Fibroblast of gingiva (primary cell): ENCODE measurements at regions not wholly inside any gene's neighbourhood (a gene's known extent, or its start where the extent isn't known, plus 50 kb on each side); places are given as distances from the start of the nearest gene placed in this dataset.

Experiments used
- DNase-seq: peaks from one replicate; pipeline ENCODE4 v3.0.0-alpha.2; 2011; ENCODE audit warnings: low read depth

DNA sequence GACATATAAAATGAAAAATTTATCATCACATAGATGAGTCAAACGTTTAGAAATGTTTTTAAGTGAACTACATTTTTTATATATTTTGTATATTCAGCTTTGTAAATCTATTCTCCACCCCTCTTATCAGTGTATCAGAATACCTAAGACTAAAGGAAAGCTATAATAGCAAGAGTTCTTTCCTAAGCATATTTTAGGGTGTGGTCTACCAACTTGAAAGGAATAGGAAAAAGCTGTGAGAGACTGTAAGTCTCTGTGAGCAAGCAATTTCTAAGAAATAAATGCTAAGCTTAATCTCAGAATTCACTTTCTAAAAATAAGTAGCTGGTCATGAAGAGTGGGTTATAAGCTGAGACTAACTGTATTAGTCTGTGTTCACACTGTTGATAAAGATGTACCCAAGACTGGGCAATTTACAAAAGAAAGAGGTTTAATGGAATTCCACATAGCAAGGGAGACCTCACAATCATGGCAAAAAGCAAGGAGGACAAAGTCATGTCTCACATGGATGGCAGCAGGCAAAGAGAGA is 175.4 kb upstream of the PREP start:
- DNase-seq, result no peak

DNA sequence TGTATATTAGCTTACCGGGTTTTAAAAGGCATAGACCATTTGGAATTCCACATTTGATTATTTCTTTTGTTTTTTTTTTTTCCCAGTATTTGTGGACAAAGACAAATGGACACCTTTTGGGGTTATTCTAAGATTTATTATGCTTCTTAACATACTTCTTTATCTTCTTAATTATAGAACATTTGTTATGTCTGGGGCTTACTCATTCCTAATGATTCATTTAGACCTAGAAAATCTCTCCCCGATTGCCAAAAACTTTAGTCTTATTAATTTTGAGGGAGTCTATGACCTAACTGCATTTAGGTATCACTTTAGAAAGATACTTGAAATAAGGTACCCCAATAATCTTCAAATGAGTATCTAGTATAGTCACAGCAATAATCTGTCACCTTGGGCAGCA is 170.7 kb upstream of the PREP start:
- DNase-seq, result no peak

DNA sequence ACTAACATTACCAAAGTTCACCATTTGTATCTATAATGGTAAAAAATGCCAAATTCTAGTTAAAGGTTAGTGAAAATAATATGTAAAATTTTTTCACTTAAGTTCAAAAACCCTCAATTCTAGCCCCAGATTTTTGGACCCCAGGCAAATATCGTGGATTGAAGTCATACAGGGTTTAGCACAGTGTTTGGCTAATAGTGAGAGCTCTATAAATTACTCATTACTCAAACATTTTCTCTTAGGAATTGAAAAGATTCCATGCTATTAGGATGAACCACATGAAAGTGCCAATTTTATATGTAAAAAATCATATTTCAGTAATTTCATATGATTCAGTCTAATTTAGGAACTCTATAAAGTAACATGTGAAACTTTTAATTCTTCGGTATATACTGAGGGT is 170.3 kb upstream of the PREP start:
- no peak for DNase-seq

DNA sequence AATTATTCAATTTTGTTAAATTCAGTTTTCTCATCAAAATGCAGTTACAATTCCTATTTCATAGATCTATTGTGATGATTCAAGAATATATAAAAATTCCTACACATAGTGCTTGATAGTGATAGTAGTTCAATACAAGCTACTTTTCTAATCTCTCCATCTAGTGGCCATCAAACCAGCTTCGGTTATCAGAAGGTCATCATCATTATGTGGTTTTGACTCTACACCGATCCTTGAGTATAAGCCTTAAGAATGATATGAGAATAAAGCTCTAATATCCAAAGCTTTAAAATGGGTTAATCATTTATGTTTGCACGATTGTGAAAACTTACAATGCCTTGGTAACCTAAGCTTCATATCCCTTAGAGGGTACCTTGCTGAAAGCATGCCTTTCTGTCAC is 167.5 kb upstream of the PREP start:
- DNase-seq, result no peak

DNA sequence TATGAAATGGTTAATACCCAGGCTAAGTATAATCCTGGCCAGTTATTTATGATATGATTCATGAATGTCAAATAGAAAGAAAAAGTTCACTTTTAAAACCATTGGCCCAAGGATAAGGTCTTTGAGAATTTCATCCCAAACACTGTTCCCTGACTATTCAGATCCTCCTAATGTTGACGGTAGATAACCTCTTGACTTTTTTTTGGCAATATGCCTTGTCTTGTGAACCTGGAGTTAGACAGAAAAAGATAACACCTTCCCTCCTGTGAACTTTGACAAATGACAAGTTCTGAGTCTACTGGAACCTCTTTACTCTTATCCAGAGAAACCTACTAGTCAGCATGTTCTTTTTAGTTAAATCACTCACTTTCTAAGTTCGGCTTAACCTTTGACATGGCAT is 166.8 kb upstream of the PREP start:
- DNase-seq, result no peak

DNA sequence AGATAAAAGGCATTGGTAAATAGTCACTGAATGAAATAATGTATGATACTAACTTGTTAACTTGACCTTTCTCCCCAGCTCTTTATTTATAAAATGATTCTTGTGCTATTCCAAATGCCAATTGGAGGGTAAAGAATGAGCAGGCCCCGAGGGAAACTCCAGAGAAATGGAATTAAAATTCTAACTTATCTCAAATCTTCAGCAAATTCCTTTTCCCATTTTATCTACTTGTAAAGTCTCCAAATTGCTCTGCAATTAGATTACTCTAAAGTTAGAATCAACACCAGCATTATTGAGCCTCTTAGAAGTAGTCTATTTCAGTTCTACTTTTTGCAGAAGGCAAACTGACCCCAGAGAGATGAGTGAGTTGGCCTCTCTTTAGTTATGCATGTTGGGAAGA is 165.9 kb upstream of the PREP start:
- no peak for DNase-seq

DNA sequence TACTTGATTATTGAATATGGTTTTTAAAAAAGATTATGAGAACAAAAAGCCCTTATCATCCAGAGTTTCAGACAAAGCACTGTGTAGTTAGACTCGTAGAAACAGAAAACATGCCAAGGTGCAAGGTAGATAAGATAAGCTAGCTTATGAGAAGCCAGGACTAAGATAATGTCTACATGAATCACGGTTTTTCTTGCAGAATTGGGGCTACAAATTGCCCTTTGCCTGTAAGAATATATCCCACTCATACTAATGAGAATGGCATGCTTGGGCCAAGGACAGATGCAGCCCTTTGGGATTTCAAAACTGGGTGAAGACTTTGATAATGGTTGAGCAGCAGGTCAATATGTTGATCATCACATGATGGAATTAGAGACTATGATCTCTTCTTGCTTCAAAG is 165.3 kb upstream of the PREP start:
- DNase-seq, result no peak

DNA sequence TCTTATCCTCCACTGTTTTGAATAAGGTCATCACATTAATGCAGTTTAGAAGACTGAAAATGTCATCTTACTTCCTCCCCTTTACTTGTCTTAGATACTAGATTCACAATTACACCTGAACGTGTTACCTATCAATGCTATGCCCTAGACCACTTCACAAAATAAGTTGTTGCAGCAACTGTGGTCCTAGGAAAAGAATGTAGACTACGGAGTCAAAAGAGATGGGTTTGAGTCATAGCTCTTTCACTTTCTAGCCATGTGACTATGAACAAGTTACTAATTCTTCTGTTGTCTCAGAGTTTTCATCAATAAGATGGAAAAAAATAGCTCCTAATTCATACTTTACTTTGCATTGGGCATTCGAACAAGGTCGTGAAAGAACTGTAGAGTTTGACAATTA is 164.3 kb upstream of the PREP start:
- DNase-seq, result no peak

DNA sequence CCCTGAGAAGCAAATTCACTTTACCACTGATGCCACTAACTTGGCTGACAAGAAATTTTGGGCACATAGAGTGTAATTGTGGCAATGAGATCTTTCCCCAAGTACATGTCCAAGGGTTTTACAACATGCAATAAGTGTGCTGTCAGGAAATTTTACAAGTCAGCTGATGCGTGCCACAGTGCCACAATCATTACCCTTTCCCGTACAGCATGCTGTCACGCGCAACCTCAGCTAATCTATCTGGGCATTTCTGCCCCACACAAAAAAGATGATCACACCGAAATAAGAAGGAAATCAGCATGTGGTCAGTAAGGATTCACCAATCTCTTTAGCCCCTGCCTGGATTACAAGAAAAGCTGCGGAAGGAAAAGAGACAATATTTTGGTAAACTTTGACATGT is 163.6 kb upstream of the PREP start:
- DNase-seq, result peak; percentile 7

DNA sequence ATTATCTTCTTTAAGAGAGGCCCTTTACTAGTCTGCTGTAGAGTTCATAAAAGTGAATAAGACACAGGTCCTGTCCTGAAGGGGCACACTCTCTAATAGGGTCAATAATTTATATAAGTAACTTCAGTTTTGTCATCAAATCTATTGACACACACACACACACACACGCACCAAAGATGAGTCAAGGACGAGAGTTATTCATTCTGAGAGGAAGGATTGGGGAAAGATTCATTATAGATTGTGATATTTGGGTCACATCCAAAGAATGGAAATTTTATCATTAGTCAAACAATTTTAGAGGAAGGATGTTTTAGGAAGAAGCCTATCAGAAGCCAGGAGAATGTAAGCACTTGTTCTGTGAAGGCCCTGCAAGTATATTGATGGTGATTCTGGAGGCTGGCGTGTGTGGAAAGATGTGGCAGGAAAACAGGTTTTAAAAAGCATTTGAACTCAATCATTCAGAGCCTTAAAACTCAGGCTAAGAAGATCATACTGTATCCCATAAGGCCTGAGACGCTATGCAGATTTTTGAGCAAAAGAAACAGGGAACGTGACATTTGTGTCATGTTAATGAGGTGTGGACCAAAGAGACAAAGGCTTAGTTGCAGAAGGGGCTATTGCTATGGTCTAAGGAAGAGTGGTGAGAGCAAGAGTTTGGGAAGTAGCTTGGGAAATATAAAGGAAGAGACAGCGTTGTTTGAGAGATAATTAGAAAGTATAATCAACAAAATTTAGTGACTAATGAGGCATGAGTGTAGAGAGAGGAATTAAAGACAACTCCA is 161.4 kb upstream of the PREP start:
- no peak for DNase-seq

DNA sequence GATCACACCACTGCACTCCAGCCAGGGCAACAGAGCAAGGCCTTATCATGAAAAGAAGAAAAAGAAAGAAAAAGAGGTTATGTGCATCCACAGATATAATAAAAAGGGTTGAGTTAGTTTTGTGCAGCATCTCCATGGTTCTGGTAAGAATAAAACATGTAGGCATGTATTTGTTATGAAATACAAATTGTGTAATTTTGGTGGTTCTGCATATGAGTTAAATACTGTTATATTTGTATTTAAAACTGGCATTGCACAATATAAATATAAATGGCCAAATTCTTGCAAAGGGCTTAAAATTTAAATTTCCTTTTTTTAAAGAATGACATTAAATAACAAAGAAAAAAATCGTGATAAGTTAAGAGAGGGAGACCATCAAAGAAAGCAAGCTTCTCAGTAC is 159.1 kb upstream of the PREP start:
- DNase-seq, result peak; percentile 44

DNA sequence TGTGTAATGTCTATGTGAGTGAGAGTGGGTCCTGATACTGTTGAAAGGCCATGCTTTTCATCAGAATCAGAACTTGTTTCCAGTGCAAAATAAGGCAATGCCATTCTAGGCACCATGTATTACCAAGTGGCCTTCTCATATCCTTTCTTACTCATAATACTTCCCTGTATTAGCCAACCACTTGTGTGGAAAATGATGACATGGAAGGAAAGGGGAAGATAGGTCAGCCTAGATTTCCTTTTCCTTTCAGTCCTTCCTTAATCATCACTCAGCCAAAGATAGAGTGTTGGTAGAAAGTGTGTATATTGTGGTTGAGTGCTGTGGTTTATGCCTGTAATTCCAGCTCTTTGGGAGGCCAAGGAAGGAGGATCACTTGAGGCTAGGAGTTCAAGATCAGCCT is 158.6 kb upstream of the PREP start:
- no peak for DNase-seq

DNA sequence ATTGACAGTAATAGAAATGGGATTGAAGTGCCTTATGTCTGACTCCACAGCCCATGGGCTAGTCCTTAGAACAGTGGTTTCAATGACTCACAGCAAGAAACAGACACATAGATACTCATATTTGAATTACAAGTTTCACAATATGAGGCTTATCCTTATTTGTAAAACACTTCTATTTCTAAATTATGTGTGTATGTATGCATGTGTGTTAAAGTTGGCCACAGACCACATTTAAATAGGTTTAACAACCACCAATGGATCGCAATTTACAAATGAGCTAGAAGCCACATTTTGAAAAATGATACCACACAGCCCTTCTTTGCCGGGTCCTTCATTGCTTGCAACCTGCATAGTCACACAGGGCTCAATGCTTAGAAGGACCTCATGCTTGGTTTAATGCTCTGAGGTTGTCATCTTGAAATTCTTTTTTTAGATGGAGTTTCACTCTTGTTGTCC is 157.8 kb upstream of the PREP start:
- peak; percentile 28 for DNase-seq

DNA sequence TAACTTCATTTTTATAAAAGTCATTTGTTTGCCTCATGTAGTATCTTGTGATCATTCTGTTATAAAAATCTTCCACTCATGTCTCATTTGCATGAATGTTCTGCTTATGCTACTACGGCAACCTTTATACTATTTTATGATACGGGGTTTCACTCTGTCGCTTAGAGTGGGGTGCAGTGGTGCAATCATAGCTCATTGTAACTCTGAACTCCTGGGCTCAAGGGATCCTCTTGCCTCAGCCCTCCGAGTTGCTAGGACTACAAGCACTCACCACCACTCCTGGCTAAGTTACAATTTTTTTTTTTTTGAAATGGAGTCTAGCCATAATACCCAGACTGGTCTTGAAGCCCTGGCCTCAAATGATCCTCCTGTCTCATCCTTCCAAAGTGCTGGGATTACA is 154.4 kb upstream of the PREP start:
- DNase-seq, result no peak

DNA sequence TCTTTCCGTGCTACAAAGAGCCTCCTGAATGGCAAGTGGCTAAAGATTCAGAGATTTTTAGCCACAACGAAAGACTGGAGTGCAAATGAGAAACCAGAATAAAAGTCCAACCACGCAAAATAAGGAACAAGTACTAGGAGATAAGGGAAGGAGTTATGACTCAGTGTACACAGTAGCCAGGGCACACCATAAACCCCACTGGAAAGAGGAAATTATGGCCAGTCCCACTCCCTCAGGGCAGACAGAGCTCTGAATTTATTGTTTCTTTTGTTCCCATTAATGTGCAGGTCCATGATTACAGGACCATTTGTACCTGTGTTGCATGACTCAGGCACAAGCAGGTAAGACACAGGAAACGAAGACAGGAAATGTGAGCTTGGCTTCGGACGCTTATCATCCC is 150.3 kb upstream of the PREP start:
- no peak for DNase-seq

DNA sequence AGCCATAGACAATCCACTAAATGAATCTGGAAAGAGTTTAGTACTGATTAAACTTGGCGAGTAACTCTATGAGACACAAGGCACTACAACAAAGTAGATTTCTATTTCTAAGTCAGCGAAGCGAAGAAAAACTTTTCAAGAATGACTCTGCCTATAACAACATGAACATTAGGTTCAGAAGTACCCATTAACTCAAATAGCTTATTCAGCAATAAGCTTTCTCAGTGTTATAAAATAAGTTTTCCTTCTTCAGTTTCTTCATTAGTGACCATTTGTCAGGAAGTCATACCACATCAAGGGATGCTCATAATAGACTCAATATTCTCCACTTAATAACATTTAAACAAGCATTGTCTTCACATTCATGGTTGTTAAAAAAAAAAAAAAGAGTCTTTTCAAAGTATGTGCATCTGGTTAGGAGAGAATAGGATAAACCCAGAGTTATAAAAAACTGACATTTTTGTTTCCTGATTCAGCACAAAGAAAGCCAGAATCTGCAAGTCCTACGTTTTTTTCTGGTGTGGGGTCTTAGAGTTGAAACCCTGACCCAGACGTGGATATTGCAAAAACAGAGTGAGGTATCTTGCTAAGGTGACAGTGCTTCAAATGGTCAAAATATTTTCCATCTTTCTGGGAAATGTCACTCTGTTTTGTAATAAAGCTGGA is 148.2 kb upstream of the PREP start:
- DNase-seq, result no peak

DNA sequence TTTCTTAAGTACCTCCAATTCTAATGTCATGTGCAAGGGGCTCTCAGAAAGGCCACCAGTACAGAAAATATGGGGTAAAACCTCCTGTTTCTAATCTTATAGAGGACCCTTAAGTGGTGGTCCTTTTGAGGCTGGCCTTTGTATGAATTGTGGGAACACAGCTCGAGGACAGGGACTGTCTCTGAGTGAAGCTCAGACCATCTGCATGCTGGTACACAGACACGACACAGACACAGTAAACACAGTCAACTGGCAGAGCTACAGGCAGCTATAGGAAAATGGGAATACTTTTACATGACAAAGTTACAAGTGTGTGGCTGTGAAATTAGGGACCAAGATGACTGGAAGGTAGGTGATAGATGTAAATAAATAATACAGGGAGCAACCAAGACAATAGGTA is 143.9 kb upstream of the PREP start:
- no peak for DNase-seq

DNA sequence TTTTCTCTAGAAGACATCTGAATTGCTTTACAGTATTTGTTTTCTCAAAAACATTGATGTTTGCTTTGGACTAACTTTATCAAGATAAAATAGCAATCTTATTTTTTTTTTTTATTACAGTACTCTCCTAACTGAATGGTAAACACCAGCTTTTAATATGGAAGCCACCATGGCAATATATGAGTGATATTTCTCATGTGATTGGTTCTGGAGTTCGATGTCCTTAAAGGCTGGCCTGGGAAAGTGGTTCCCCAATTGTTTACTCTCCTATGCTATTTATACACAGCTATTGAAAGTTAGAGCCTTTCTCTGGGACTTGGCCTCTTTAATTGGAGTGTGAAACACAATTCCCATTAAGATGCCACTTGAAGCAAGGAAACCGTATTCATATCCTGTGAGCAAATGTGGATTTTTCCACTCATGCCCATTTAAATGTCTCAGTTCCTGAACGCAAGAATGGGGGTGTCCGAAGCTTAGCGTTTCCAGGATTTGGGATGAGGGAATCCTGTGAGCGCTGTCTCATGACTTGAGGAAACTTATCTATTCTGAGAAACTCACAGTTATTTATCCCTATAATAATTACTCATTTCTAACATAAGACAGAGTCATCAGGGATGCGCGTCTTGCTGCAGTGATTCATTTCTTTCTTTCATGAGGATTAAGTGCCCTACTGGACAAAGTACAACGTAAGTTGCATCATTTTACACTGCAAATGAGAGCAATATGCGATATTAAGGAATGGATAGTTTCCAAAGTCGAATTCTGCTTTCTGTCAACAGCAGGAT is 143.3 kb upstream of the PREP start:
- DNase-seq, result peak; percentile 87

DNA sequence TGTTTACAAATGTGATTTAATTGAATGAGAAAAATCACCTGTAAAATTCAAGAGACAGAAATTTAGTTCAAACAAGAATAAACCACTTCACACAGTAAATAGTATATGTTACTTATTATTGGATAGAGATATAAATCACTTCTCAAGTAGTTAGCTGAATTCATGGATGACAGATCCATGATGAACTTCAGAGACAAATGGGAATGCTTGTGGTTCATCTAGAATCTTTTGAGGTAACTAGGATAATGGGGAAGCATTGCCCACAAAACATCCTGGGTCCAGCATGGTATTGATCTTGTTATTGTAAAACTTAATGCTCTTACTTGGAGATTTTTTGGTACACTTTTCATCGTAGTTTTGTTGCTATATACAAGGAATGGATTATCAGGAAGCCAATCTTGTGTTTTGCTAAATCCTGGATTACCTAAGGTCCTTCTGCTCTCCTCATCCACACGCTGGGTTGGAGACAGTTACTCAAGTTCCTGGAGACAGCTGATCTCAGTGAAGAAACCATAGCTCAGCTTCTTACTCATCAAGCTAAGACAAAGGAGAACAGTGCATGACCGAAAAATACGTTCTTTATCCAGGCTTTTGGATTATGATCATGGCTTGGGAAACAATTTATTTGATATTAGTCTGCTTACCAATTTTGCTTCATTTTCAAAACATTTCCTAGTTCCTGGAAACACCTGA is 142.5 kb upstream of the PREP start:
- no peak for DNase-seq

DNA sequence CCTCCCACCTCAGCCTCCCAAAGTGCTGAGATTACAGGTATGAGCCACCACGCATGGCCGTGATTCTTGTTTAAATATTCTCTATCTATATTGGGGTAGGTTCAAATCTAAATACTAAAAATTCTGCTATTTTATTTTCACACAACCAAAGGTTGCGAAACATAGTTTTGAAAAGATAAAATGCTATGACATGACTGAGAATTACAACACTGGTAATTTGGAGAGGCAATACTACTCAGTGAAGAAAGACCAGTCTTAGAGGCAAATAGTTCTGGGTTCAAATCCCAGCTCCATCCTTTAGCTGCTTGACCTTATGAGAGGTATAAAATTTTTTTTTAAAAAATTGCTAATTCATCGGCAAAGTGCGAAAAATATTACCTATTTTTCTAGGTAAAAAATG is 137.0 kb upstream of the PREP start:
- no peak for DNase-seq

DNA sequence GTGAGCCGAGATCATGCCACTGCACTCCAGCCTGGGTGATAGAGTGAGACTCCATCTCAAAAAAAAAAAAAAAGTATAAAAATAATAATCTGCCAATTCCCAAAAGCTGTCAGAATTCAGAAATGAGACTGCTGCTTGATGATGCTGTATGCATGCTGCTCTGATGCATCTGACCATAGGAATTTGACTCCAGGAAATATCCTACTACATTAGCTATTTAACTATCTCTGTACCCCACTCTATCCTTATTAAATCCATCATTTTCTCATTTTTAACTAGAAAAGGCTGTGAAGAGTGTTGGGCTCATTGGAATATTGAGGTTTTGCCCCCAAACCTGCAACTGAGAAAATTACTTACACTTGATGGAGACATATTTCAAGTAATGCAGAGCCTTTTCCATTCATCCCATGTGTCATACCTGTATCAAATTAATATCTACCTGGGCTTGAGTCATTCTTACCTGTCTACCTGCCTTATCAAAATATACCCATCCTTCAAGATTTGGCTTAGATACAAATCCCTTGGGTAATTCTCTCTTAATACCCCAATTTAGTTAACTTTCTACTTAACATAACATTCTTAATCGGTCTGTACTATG is 135.2 kb upstream of the PREP start:
- DNase-seq, result no peak

DNA sequence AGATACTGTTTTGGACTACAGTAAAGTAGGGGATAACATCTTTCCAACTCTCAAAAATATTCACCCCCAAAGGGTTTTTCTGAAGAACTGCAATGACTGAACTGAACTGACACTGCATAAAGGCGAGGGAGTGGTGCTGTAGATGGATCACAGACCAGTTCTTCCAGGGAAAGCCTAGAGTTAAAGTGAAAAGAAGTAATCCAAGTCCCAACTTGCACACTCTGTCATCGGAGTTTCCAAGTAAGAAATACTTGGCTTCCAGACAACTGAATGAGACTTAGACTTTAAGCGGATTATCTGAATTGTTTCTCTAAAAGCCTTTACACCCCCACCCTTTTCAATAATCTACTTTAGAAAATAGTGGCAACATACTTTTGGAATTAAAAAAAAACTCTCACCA is 134.1 kb upstream of the PREP start:
- no peak for DNase-seq
